Panc1 (cell line): ENCODE measurements at regions not wholly inside any gene's neighbourhood (a gene's known extent, or its start where the extent isn't known, plus 50 kb on each side); places are given as distances from the start of the nearest gene placed in this dataset.

Source experiments
- ATAC-seq: fragments of 200-7000 bp; cut with Tn5 transposase; 2 replicates; pipeline ENCODE4 v1.9.1; 2020; ENCODE audit warnings: mild to moderate bottlenecking, moderate library complexity
- BruUV-seq: library from RNA; stranded (reverse); fragments of 400-500 nt; replicated peaks from 2 replicates; lab custom pipeline; 2021; lab: Mats Ljungman, UMichigan
- CTCF ChIA-PET: fragments of 300-600 bp; sonication (Branson Sonifier 250); formaldehyde crosslinking; loops from one replicate; lab custom pipeline; 2022; ENCODE audit warnings: antibody characterized with exemption; lab: Charles Lee
- POLR2A ChIA-PET: fragments of 300-600 bp; sonication (Branson Sonifier 250); formaldehyde crosslinking; loops from one replicate; lab custom pipeline; 2022; ENCODE audit warnings: antibody characterized with exemption; lab: Charles Lee
- DNase-seq: peaks from one replicate; pipeline ENCODE4 v3.0.0-alpha.2; 2010; ENCODE audit warnings: low read depth, low spot score
- H3K27ac ChIP-seq: 2 replicates; pipeline ENCODE4 v1.5.1; 2011; ENCODE audit warnings: mild to moderate bottlenecking, low read length, inconsistent platforms
- H3K27me3 ChIP-seq: fragments of 200-500 bp; sonication (Bioruptor generic); 2 replicates; pipeline ENCODE4 v1.6.0; 2014; ENCODE audit warnings: low read length, inconsistent platforms; ENCODE audit not compliant: control insufficient read depth, insufficient read depth
- H3K36me3 ChIP-seq: fragments of 200-500 bp; sonication (Bioruptor generic); 2 replicates; pipeline ENCODE4 v1.5.1; 2014; ENCODE audit warnings: inconsistent platforms, mild to moderate bottlenecking, low read length, moderate library complexity; ENCODE audit not compliant: control insufficient read depth, insufficient read depth
- H3K4me1 ChIP-seq: 2 replicates; pipeline ENCODE4 v1.5.1; 2011; ENCODE audit warnings: inconsistent platforms, mild to moderate bottlenecking, low read length, moderate library complexity; ENCODE audit not compliant: control insufficient read depth, insufficient read depth
- H3K4me3 ChIP-seq, 2 experiments: 2 replicates each; pipeline ENCODE4 v1.5.1; 2011 to 2012; ENCODE audit warnings: low read depth in 2 of 2, low read length in 2 of 2, mild to moderate bottlenecking in 2 of 2, inconsistent platforms in 1 of 2, moderate library complexity in 1 of 2
- H3K9me3 ChIP-seq: fragments of 200-500 bp; sonication (Bioruptor generic); 2 replicates; pipeline ENCODE4 v1.5.1; 2014; ENCODE audit warnings: low read depth, mild to moderate bottlenecking, inconsistent platforms, low read length, moderate library complexity; ENCODE audit not compliant: control insufficient read depth, insufficient read depth
- CTCF ChIP-seq: fragments of 450-650 bp; IDR thresholded peaks from 2 replicates; pipeline ENCODE4 v1.5.1; 2017; ENCODE audit warnings: mild to moderate bottlenecking
- POLR2AphosphoS5 ChIP-seq: IDR thresholded peaks from 2 replicates; pipeline ENCODE4 v1.6.1; 2012; ENCODE audit warnings: mild to moderate bottlenecking, low read depth, low read length, moderate library complexity
- REST ChIP-seq, 2 experiments: IDR thresholded peaks; 2 replicates each; pipeline ENCODE4 v1.6.1; 2011 to 2012; ENCODE audit warnings: low read depth in 2 of 2, control low read depth in 1 of 2, low read length in 1 of 2, mild to moderate bottlenecking in 1 of 2, moderate library complexity in 1 of 2; ENCODE audit not compliant: insufficient read depth in 1 of 2
- SIN3A ChIP-seq: IDR thresholded peaks from 2 replicates; pipeline ENCODE4 v1.6.1; 2012; ENCODE audit warnings: low read depth, mild to moderate bottlenecking, low read length, moderate library complexity, borderline replicate concordance; ENCODE audit not compliant: insufficient read depth
- TCF7L2 ChIP-seq: IDR thresholded peaks from 2 replicates; pipeline ENCODE4 v1.6.1; 2011; ENCODE audit warnings: mild to moderate bottlenecking, low read depth, low read length, inconsistent platforms
- in situ Hi-C: cut with HindIII; loops from 2 replicates; pipeline ENCODE4 v1.10.0; 2016; ENCODE audit warnings: low sequenced_read_pairs, low pct_unique_long_range_greater_than_20kb
- intact Hi-C: fragments of 100-400 bp; cut with micrococcal nuclease; formaldehyde crosslinking; loops from one replicate; pipeline ENCODE4 v1.10.0; 2022; ENCODE audit not compliant: unreplicated experiment

DNA sequence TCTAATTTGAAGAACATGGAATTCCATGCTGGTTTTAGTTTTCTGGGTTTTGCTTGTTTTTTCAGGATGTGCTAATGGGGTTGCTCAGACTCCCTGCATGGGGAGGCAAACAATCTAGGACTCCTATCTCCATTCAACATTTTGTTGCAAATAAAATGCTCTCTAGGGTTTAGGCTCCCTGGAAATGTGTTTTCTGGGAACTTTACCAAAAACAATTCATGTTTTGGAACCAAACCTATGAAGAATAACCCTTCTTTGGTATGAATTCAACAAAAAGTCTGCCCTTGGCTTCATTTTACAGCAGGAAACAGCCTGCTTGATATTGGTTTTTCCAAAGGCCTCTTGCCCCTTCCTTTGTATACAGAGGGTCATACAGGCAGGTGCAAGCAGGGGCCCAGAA is 217.7 kb downstream of the FOXA2 start:
- no peaks in the 10 kb centered on the region for H3K27me3 ChIP-seq
- no peak for DNase-seq
- no peak for ATAC-seq
- no TSS peak for BruUV-seq
- H3K27ac ChIP-seq: no peak overlapping the region
- intact Hi-C loops: no loop called here
- TF ChIP-seq TCF7L2 (no peak), REST (IDR thresholded peaks at IDR 0.05; ENCODE audit: insufficient read depth in 1 of 2, low read depth in 2 of 2, low read length in 1 of 2) (no peak), POLR2AphosphoS5 (no peak), CTCF (no peak), SIN3A (no peak)
- no peaks in the 10 kb centered on the region for H3K36me3 ChIP-seq
- ChIA-PET CTCF (no interaction called here), POLR2A (no interaction called here)
- no peaks in the 10 kb centered on the region for H3K4me1 ChIP-seq
- no peaks in the 10 kb centered on the region for H3K9me3 ChIP-seq
- in situ Hi-C loops: no loop called here
- no peak overlapping the region for H3K4me3 ChIP-seq

- DNase-seq: no peak
- no peaks in the 10 kb centered on the region for H3K9me3 ChIP-seq
- in situ Hi-C loops (no loop called here), intact Hi-C loops (no loop called here)
- TF ChIP-seq CTCF (no peak), POLR2AphosphoS5 (no peak), SIN3A (no peak), TCF7L2 (no peak), REST (IDR thresholded peaks at IDR 0.05; ENCODE audit: insufficient read depth in 1 of 2, low read depth in 2 of 2, low read length in 1 of 2) (no peak)
- no peak overlapping the region for H3K4me3 ChIP-seq
- H3K36me3 ChIP-seq: no peaks in the 10 kb centered on the region
- H3K4me1 ChIP-seq: no peaks in the 10 kb centered on the region
- ChIA-PET CTCF (no interaction called here), POLR2A (no interaction called here)
- H3K27me3 ChIP-seq: no peaks in the 10 kb centered on the region
- BruUV-seq: no TSS peak
- H3K27ac ChIP-seq: no peak overlapping the region
- no peak for ATAC-seq
Observed at GRCh38 chr20:22354647-22355046, 229.7 kb downstream of the FOXA2 start.
